ENCODE measurements at regions not wholly inside any gene's neighbourhood (a gene's known extent, or its start where the extent isn't known, plus 50 kb on each side); places are given as distances from the start of the nearest gene placed in this dataset.

- peak; percentile 68 for DNase-seq (ENCODE audit: low read depth)
- H3K4me3 ChIP-seq (ENCODE audit: control insufficient read depth, low read depth, low read length) = no peak overlapping the region
- no peak for TF ChIP-seq CTCF (IDR thresholded peaks at IDR 0.05; ENCODE audit: control insufficient read depth, insufficient read depth, low read depth, low read length, missing control alignments)
Observed at GRCh38 chr2:145090841-145091761, 571.2 kb upstream of the ZEB2 start.

GRCh38 chr2:145088756-145089155 is 568.8 kb upstream of the ZEB2 start:
- no peak for TF ChIP-seq CTCF (IDR thresholded peaks at IDR 0.05; ENCODE audit: control insufficient read depth, insufficient read depth, low read depth, low read length, missing control alignments)
- DNase-seq (ENCODE audit: low read depth) = no peak
- H3K4me3 ChIP-seq (ENCODE audit: control insufficient read depth, low read depth, low read length) = no peak overlapping the region

GRCh38 chr2:145086910-145087309 is 567.0 kb upstream of the ZEB2 start:
- TF ChIP-seq CTCF (IDR thresholded peaks at IDR 0.05; ENCODE audit: control insufficient read depth, insufficient read depth, low read depth, low read length, missing control alignments) = no peak
- DNase-seq (ENCODE audit: low read depth) = no peak

GRCh38 chr2:145085612-145086011 is 565.7 kb upstream of the ZEB2 start:
- TF ChIP-seq CTCF (IDR thresholded peaks at IDR 0.05; ENCODE audit: control insufficient read depth, insufficient read depth, low read depth, low read length, missing control alignments) = no peak
- H3K4me3 ChIP-seq (ENCODE audit: control insufficient read depth, low read depth, low read length) = no peak overlapping the region
- DNase-seq (ENCODE audit: low read depth) = no peak

More at GRCh38 chr2:145086910-145087309, 567.0 kb upstream of the ZEB2 start:
- no peak overlapping the region for H3K4me3 ChIP-seq (ENCODE audit: control insufficient read depth, low read depth, low read length)

- TF ChIP-seq CTCF (IDR thresholded peaks at IDR 0.05; ENCODE audit: control insufficient read depth, insufficient read depth, low read depth, low read length, missing control alignments) = no peak
- H3K4me3 ChIP-seq (ENCODE audit: control insufficient read depth, low read depth, low read length) = no peak overlapping the region
- no peak for DNase-seq (ENCODE audit: low read depth)
Observed at GRCh38 chr2:145080426-145080825, 560.5 kb upstream of the ZEB2 start.

GRCh38 chr2:145079641-145080040 is 559.7 kb upstream of the ZEB2 start:
- DNase-seq (ENCODE audit: low read depth) = no peak
- TF ChIP-seq CTCF (IDR thresholded peaks at IDR 0.05; ENCODE audit: control insufficient read depth, insufficient read depth, low read depth, low read length, missing control alignments) = no peak
- H3K4me3 ChIP-seq (ENCODE audit: control insufficient read depth, low read depth, low read length) = no peak overlapping the region
